HepG2 (cell line): ENCODE measurements at regions not wholly inside any gene's neighbourhood (a gene's known extent, or its start where the extent isn't known, plus 50 kb on each side); places are given as distances from the start of the nearest gene placed in this dataset.

Experiments
- AHDC1 ChIP-seq: sonication (generic); formaldehyde crosslinking; IDR thresholded peaks from 2 replicates; pipeline ENCODE4 v1.5.1; 2020; ENCODE audit warnings: mild to moderate bottlenecking, missing genetic modification reagents, borderline replicate concordance
- HMGXB3 ChIP-seq: sonication (generic); formaldehyde crosslinking; IDR thresholded peaks from 2 replicates; pipeline ENCODE4 v1.4.0; 2020; ENCODE audit warnings: missing genetic modification reagents, borderline replicate concordance
- MXD3 ChIP-seq: IDR thresholded peaks from 2 replicates; pipeline ENCODE4 v1.6.1; 2016; ENCODE audit warnings: mild to moderate bottlenecking, missing biosample characterization, missing genetic modification reagents
- MXD4 ChIP-seq: IDR thresholded peaks from 2 replicates; pipeline ENCODE4 v1.6.1; 2016; ENCODE audit warnings: mild to moderate bottlenecking, missing biosample characterization, missing genetic modification reagents
- NCOA5 ChIP-seq: sonication (generic); formaldehyde crosslinking; IDR thresholded peaks from 2 replicates; pipeline ENCODE4 v1.4.0; 2020; ENCODE audit warnings: missing genetic modification reagents
- NFIB ChIP-seq: sonication (generic); formaldehyde crosslinking; IDR thresholded peaks from 2 replicates; pipeline ENCODE4 v1.9.0; 2021; ENCODE audit warnings: missing genetic modification reagents, mild to moderate bottlenecking, borderline replicate concordance
- PAF1 ChIP-seq: IDR thresholded peaks from 2 replicates; pipeline ENCODE4 v1.6.1; 2016; ENCODE audit warnings: missing genetic modification reagents, missing compliant biosample characterization
- PAX8 ChIP-seq: sonication (generic); formaldehyde crosslinking; IDR thresholded peaks from 2 replicates; pipeline ENCODE4 v1.8.0; 2022; ENCODE audit warnings: mild to moderate bottlenecking, missing genetic modification reagents, borderline replicate concordance
- ZBTB39 ChIP-seq: sonication (generic); formaldehyde crosslinking; IDR thresholded peaks from 2 replicates; pipeline ENCODE4 v1.5.0; 2020; ENCODE audit warnings: missing genetic modification reagents
- ZFP1 ChIP-seq: IDR thresholded peaks from 2 replicates; pipeline ENCODE4 v1.6.1; 2016
- ZKSCAN1 ChIP-seq: fragments of 150-350 bp; IDR thresholded peaks from 2 replicates; pipeline ENCODE4 v1.6.1; 2014; ENCODE audit warnings: low read length
- ZNF232 ChIP-seq: sonication (generic); formaldehyde crosslinking; IDR thresholded peaks from 2 replicates; pipeline ENCODE4 v1.4.0; 2020; ENCODE audit warnings: missing genetic modification reagents, borderline replicate concordance
- ZNF282 ChIP-seq: fragments of 450-650 bp; IDR thresholded peaks from 2 replicates; pipeline ENCODE4 v1.6.1; 2018; ENCODE audit not compliant: partially characterized antibody
- ZNF317 ChIP-seq: sonication (generic); formaldehyde crosslinking; IDR thresholded peaks from 2 replicates; pipeline ENCODE4 v1.5.0; 2020; ENCODE audit warnings: mild to moderate bottlenecking, missing genetic modification reagents
- ZNF496 ChIP-seq: sonication (generic); formaldehyde crosslinking; IDR thresholded peaks from 2 replicates; pipeline ENCODE4 v1.8.1; 2023; ENCODE audit warnings: mild to moderate bottlenecking, moderate library complexity, missing genetic modification reagents; ENCODE audit not compliant: insufficient replicate concordance
- ZNF577 ChIP-seq: sonication (generic); formaldehyde crosslinking; IDR thresholded peaks from 2 replicates; pipeline ENCODE4 v1.4.0; 2020; ENCODE audit warnings: mild to moderate bottlenecking, low read depth, missing genetic modification reagents, borderline replicate concordance
- ZNF652 ChIP-seq: IDR thresholded peaks from 2 replicates; pipeline ENCODE4 v1.6.1; 2016; ENCODE audit warnings: low read depth, borderline replicate concordance

- TF ChIP-seq HMGXB3 (0 out of 2 replicates have a peak, but pooled peaks have one; percentile 13), ZKSCAN1 (no peak), PAF1 (CRISPR knock-in tag) (no peak), PAX8 (no peak), NFIB (CRISPR knock-in tag) (no peak), ZNF496 (CRISPR knock-in tag) (no peak), NCOA5 (no peak), ZBTB39 (CRISPR knock-in tag) (no peak), ZNF232 (CRISPR knock-in tag) (no peak), MXD4 (CRISPR knock-in tag) (no peak), ZNF652 (no peak), ZNF282 (no peak), ZNF577 (CRISPR knock-in tag) (no peak), AHDC1 (CRISPR knock-in tag) (no peak), MXD3 (CRISPR knock-in tag) (no peak), ZFP1 (CRISPR knock-in tag) (no peak), ZNF317 (CRISPR knock-in tag) (no peak)
Observed at GRCh38 chr19:56966697-56967299, 126.3 kb upstream of the PEG3 start (continued).
